Lung (tissue), 11 donors: ENCODE measurements at regions not wholly inside any gene's neighbourhood (a gene's known extent, or its start where the extent isn't known, plus 50 kb on each side); places are given as distances from the start of the nearest gene placed in this dataset.

Experiments
- ATAC-seq: fragments of 200-7000 bp; cut with Tn5 transposase; one replicate; pipeline ENCODE4 v1.9.1; 2020; ENCODE audit warnings: moderate number of reproducible peaks; ENCODE audit not compliant: insufficient read depth, low FRiP score
- DNase-seq, 3 donors: peaks; one replicate each; pipeline ENCODE4 v3.0.0-alpha.2; 2013 to 2017
- H3K27ac ChIP-seq, 2 donors: one replicate each; pipeline ENCODE4 v1.5.1; 2013; ENCODE audit warnings: mild to moderate bottlenecking in 2 of 2, moderate library complexity in 2 of 2, control low read depth in 1 of 2, inconsistent platforms in 1 of 2, low read depth in 1 of 2, low read length in 1 of 2
- H3K27me3 ChIP-seq, 3 donors: one replicate each; pipeline ENCODE4 v1.5.1; 2013; ENCODE audit warnings: low read length in 2 of 3; ENCODE audit not compliant: control insufficient read depth in 3 of 3, insufficient read depth in 3 of 3
- H3K36me3 ChIP-seq, 4 donors: one replicate each; pipeline ENCODE4 v1.5.1; 2013; ENCODE audit warnings: low read length in 4 of 4, mild to moderate bottlenecking in 1 of 4, moderate library complexity in 1 of 4; ENCODE audit not compliant: control insufficient read depth in 4 of 4, insufficient read depth in 4 of 4
- H3K4me1 ChIP-seq, 5 donors: one replicate each; pipeline ENCODE4 v1.5.1; 2013; ENCODE audit warnings: low read length in 5 of 5, mild to moderate bottlenecking in 2 of 5, moderate library complexity in 1 of 5; ENCODE audit not compliant: control insufficient read depth in 5 of 5, insufficient read depth in 5 of 5
- H3K4me3 ChIP-seq: one replicate; pipeline ENCODE4 v1.5.1; 2013; ENCODE audit warnings: mild to moderate bottlenecking, control low read depth, moderate library complexity
- H3K9ac ChIP-seq, 2 donors: one replicate each; pipeline ENCODE4 v1.5.1; 2013; ENCODE audit warnings: low read length in 2 of 2, control low read depth in 1 of 2; ENCODE audit not compliant: insufficient read depth in 1 of 2
- H3K9me3 ChIP-seq, 4 donors: one replicate each; pipeline ENCODE4 v1.5.1; 2013; ENCODE audit warnings: low read length in 3 of 4, mild to moderate bottlenecking in 1 of 4, moderate library complexity in 1 of 4; ENCODE audit not compliant: control insufficient read depth in 4 of 4, insufficient read depth in 3 of 4
- CTCF ChIP-seq: IDR thresholded peaks from 2 replicates; pipeline ENCODE4 v1.5.1; 2012; ENCODE audit warnings: mild to moderate bottlenecking; ENCODE audit errors: control extremely low read depth, extremely low read depth
- WGBS, 2 donors: extraction: QIAGEN DNeasy Blood & Tissue Kit; methylation state at CpG; one replicate each; pipeline ENCODE4 v1.1.7; 2013; 5-methylcytosine and 5-hydroxymethylcytosine counted together
- donor health status: control.
- donor health status: control.
- donor health status: Bipolar disorder and iron deficiency.
- donor health status: healthy.
- donor health status: DM: yes; HTN: yes; CAD: no.

- Histone ChIP-seq H3K4me1 (peaks cover 0 to 15% (median 4%) of the 10 kb centered on the region in 5 donors), H3K27ac (no peak overlapping the region), H3K9ac (no peak overlapping the region), H3K4me3 (no peak overlapping the region), H3K27me3 (no peaks in the 10 kb centered on the region), H3K36me3 (no peaks in the 10 kb centered on the region), H3K9me3 (no peaks in the 10 kb centered on the region)
- no peak for TF ChIP-seq CTCF
- WGBS, 2 donors: 82 to 88% methylated on average over 4 of the region's 4 CpGs
- ATAC-seq (no peak), DNase-seq (peak; percentile 19 to 34 (median 30))
These were observed 122.6 kb upstream of the MLN start for GRCh38 chr6:33926451-33926850.

GRCh38 chr6:33925936-33926335, 122.1 kb upstream of the MLN start:
- H3K27me3 ChIP-seq: no peaks in the 10 kb centered on the region
- no peak for ATAC-seq
- WGBS, 2 donors: 88 to 91% methylated on average over 8 of the region's 8 CpGs
- no peak overlapping the region for H3K4me3 ChIP-seq
- peaks cover 0 to 15% (median 4%) of the 10 kb centered on the region in 5 donors for H3K4me1 ChIP-seq
- H3K27ac ChIP-seq: no peak overlapping the region
- no peak for TF ChIP-seq CTCF
- H3K9me3 ChIP-seq: no peaks in the 10 kb centered on the region
- DNase-seq: no peak
- H3K9ac ChIP-seq: no peak overlapping the region
- H3K36me3 ChIP-seq: no peaks in the 10 kb centered on the region

- no peak for TF ChIP-seq CTCF
These were observed 121.4 kb upstream of the MLN start for GRCh38 chr6:33925210-33925609.

GRCh38 chr6:33924681-33925080, 120.9 kb upstream of the MLN start:
- DNase-seq (no peak), ATAC-seq (no peak)
- no peak overlapping the region for H3K9ac ChIP-seq
- peaks cover 0 to 15% (median 1%) of the 10 kb centered on the region in 5 donors for H3K4me1 ChIP-seq
- no peak for TF ChIP-seq CTCF
- no peaks in the 10 kb centered on the region for H3K9me3 ChIP-seq
- H3K27me3 ChIP-seq: no peaks in the 10 kb centered on the region
- H3K36me3 ChIP-seq: no peaks in the 10 kb centered on the region
- no peak overlapping the region for H3K27ac ChIP-seq
- no peak overlapping the region for H3K4me3 ChIP-seq
- 86 to 89% methylated on average over 4 of the region's 4 CpGs for WGBS, 2 donors

More at GRCh38 chr6:33925210-33925609, 121.4 kb upstream of the MLN start:
- H3K27me3 ChIP-seq: no peaks in the 10 kb centered on the region
- H3K36me3 ChIP-seq: no peaks in the 10 kb centered on the region
- H3K9ac ChIP-seq: no peak overlapping the region
- ATAC-seq (no peak), DNase-seq (peak in 1 of 3 donors; percentile 21)
- peaks cover 0 to 15% (median 3%) of the 10 kb centered on the region in 5 donors for H3K4me1 ChIP-seq
- 65 to 79% methylated on average over 7 of the region's 7 CpGs for WGBS, 2 donors
- H3K9me3 ChIP-seq: no peaks in the 10 kb centered on the region
- H3K4me3 ChIP-seq: no peak overlapping the region
- H3K27ac ChIP-seq: no peak overlapping the region
